HG03442 (cell line): ENCODE measurements at regions not wholly inside any gene's neighbourhood (a gene's known extent, or its start where the extent isn't known, plus 50 kb on each side); places are given as distances from the start of the nearest gene placed in this dataset.

Experiments
- ATAC-seq: cut with Tn5 transposase; IDR thresholded peaks from one replicate; pipeline ENCODE4 v1.9.1; 2021; ENCODE audit warnings: mild to moderate bottlenecking, moderate library complexity; ENCODE audit not compliant: unreplicated experiment

- ATAC-seq = no peak
Measured at GRCh38 chr11:92317222-92317621, 92.6 kb downstream of the FAT3 start.

GRCh38 chr11:92317721-92318120 lies 93.1 kb downstream of the FAT3 start:
- no peak for ATAC-seq

DNA sequence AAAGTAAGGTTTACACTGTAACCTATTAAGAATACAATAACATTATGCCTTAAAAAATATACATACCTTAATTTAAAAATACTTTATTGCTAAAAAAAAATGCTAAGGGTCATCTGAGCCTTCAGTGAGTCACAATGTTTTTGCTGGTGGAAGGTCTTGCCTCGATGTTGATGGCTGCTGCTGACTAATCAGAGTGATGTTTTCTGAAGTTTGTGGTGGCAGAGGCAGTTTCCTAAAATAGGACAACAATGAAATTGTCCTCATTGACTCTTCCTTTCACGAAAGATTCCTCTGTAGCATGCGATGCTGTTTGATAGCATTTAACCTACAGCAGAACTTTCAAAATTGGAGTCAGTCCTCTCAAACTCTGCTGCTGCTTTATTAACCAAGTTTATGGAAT lies 97.6 kb downstream of the FAT3 start:
- no peak for ATAC-seq

DNA sequence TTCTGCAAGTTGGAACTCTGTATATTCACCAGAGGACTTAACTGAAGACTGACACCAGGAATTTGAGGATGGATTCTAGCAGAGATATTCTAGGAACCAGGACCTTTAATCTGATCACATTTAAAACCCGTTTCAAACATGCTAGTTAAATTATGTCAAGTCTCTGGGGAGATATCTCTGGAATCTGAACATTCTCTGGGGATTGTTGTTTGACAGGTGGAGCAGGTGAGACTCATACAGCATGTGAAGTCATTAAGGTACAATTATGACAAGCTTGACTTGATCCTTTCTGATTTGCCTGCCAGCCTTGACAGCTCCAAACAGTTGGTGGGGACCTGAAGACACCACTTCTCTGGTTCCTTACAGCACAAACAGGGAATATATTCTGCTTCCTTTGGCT lies 100.3 kb downstream of the FAT3 start:
- ATAC-seq = no peak

DNA sequence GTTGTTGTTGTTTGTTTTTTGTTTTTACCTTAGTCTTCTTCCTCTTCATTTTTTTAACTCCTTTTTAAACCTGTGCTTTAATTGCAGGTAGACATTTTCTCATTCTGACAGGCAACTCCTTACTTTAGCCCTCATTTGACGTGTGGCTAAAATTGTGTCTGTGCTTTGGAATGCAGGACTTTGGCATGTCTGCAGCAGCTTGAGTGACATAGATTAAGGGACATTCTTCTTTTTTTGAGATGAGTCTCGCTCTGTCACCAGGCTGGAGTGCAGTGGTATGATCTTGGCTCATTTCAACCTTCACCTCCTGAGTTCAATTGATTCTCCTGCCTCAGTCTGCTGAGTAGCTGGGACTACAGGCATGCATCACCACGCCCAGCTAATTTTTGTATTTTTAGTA lies 100.8 kb downstream of the FAT3 start:
- no peak for ATAC-seq

DNA sequence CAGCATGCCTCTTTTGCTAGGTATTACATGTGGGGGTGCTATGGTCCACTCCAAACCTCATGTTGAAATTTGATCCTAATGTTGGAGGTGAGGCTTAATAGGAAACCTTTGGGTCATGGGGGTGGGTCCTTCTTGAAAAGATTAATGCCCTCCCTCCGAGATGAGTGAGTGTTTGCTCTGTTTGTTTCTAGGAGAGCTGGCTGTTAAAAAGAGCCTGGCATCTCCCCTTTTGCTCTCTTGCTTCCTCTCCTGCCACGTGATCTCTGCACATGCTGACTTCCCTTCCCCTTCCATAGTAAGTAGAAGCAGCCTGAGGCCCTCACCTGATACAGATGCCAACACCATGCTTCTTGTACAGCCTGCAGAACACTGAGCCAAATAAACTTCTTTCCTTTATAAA lies 104.5 kb downstream of the FAT3 start:
- ATAC-seq = no peak

DNA sequence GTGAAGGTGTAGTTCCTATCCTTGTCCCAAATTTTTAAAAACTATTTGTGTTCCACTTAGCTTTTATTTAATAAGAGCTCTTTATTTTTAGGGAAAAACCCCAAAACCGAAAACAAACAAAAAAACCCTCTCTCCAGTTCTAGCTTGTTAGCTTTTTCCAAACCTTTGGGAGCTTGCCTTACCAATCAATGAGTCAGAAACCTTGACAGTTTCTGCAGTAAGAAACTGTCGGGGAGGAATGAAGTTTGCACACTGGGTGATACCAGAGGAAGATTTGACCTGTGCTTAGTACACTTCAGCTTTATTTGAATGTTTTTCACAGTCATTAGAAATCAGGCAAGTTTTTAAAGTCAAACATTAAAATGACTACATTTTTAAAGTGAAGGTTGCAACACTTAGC lies 105.0 kb downstream of the FAT3 start:
- ATAC-seq = no peak

DNA sequence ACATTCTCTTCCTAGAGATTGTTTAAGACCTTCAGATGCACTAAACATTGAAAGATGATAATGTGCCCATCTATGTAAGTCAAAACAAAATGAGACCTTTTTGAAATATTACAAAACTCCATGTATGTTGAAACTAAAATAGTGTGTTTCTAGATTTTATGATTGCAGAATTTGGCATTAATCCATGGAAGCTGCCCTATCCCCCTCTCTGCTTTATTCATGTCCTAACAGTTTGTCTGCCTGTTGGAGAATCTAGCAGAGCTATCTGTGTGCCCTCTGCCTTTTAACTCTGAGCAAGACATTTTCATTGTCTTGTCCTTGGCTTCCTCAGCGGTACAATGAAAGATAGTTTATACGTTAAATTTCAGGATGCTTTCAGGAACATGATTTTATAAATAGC lies 105.5 kb downstream of the FAT3 start:
- no peak for ATAC-seq

GRCh38 chr11:92332986-92333385 lies 108.4 kb downstream of the FAT3 start:
- ATAC-seq = no peak

DNA sequence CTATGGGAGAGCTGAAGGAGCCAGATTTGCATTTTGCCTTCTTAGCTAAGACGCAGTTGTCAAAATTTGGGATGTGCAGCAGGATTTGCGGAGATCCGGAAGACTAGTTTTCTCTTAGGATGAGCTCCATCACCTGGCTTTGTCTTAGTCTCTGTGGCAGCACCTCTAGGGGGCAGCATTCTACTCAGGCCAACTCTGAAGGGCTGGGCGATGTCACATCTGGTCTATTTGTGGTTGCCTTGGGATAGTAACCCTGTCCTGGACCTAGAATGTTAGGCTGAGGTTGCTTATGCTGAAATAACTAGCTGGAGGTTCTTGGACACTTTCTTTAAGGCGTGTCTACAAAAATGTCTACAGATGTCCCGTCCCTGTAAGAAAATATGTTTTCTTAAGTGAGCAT lies 116.2 kb downstream of the FAT3 start:
- ATAC-seq = no peak

- ATAC-seq = no peak
Measured at GRCh38 chr11:92342034-92342720, 117.6 kb downstream of the FAT3 start.

DNA sequence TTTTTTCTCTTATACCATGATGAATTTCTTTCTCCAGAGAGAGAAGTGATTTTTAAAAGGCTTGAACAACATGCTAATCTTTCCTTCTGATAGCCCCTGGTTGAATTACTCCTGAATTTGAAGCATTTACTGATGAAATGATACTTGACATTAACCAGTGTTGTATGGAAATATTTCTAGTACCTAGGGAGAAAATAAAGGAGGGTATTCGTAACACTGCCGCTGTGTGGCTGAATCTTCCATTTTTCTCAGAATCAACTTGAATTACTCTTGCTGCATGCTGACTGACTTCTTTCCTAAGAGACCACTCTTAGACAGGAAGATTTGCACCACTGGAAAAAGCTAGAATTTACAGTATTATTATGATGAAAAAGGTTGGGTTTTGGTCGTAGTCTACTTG lies 118.3 kb downstream of the FAT3 start:
- no peak for ATAC-seq

- no peak for ATAC-seq
Measured at GRCh38 chr11:92346220-92346619, 121.6 kb downstream of the FAT3 start.

DNA sequence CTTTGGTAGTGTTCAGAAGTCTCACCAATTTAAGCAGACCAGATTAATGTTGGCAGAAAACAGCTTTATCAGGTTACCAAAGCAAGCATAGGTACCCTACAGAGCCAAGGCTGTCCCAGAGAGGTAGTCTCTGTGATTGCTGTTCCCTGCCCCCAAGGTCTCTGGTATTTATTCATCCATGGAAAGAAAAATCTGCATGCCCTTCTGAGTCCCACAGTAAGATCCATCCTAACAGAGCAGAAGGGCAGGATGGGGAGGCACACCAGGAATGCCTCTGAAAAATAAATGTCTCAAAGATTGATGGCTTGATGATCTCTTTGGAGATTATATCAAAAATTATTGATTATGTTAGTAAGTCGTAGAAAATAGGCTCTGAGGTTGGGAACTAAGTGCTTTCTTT lies 122.8 kb downstream of the FAT3 start:
- ATAC-seq = no peak

GRCh38 chr11:92349486-92350156 lies 125.0 kb downstream of the FAT3 start:
- ATAC-seq = no peak

DNA sequence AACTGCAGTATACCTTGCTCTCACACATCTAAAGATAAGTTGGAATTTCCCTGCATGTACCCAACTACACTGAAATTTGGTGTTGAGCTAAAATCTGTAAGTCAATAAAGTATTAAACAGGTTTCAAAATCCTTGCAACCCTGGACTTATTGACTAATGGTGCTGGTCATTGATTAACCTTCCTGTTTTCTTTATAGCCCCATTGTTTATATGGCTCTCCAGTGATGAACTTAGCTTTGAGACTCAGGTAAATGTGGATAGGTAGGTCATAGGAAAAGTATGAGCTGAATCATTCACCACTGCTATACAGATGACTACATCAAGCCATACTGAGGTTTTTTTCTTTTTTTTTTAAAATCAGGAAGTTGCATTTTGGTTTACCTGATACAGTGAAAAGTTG lies 132.7 kb downstream of the FAT3 start:
- no peak for ATAC-seq

GRCh38 chr11:92357841-92358240 lies 133.2 kb downstream of the FAT3 start:
- ATAC-seq = no peak

DNA sequence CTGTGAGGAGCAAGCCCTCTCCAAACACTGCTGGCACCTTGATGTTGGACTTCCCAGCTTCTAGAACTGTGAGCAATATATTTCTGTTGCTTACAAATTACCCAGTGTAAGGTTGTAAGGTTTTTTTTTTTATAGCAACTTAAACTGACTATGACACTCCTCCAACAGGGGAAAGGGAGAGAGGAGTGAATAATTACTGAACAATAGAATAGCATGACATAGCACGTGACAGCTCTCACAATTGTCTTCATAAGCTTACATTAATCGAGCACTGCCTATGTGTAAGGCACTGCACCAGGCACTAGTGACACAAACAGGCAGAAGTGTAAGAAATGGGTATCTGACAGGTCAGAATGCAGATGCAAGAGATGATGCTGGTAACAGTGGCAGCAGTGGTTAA lies 136.9 kb downstream of the FAT3 start:
- no peak for ATAC-seq

- ATAC-seq = no peak
Measured at GRCh38 chr11:92362989-92363388, 138.4 kb downstream of the FAT3 start.

- ATAC-seq = no peak
Measured at GRCh38 chr11:92364177-92364576, 139.6 kb downstream of the FAT3 start.

GRCh38 chr11:92376146-92376599 lies 151.6 kb downstream of the FAT3 start:
- ATAC-seq = no peak

DNA sequence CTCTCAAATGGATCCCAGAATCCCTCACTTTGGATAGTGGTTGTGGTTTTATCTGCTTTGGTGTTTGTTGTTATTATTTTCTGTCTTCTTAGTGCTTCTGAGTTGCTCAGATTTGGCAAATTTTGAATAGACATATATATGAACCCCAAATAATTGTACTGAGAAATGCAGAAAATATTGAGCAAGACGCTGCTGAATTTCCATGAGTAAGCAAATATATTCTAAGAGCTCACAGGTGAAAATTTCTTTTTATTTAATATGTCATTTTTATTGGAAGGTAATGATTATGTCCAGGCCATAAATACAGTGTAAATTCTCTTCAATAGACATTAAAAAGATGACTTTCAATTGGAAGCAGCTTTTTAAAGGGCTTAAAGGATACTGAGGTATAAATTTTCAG lies 152.1 kb downstream of the FAT3 start:
- no peak for ATAC-seq

GRCh38 chr11:92380882-92381281 lies 156.3 kb downstream of the FAT3 start:
- no peak for ATAC-seq
